Activated CD4-positive, alpha-beta memory T cell treated with anti-CD3 and anti-CD28 coated beads, Interleukin-2, amount 10 ng/mL, durations not matched to agents 7 days and 5 days (primary cell): ENCODE measurements at regions not wholly inside any gene's neighbourhood (a gene's known extent, or its start where the extent isn't known, plus 50 kb on each side); places are given as distances from the start of the nearest gene placed in this dataset.
"Not testable (repeated sequence)": the region's sequence is repeated elsewhere in the genome, so short reads cannot be mapped to it uniquely, and the experiment has no call there.

Source experiments
- CTCF ChIA-PET: fragments of 350-600 bp; sonication (Branson Sonifier 250); formaldehyde crosslinking; loops from one replicate; lab custom pipeline; 2021; ENCODE audit warnings: antibody characterized with exemption, inconsistent platforms; lab: Charles Lee
- POLR2A ChIA-PET: fragments of 350-600 bp; sonication (Branson Sonifier 250); formaldehyde crosslinking; loops from one replicate; lab custom pipeline; 2021; ENCODE audit warnings: antibody characterized with exemption; lab: Charles Lee
- DNase-seq: peaks from one replicate; pipeline ENCODE4 v3.0.0-alpha.2; 2020
- H3K27ac Mint-ChIP-seq: one replicate; pipeline ENCODE4 v1.8.0; 2021; ENCODE audit warnings: mild to moderate bottlenecking, mixed read lengths
- H3K27me3 Mint-ChIP-seq: one replicate; pipeline ENCODE4 v1.8.0; 2021; ENCODE audit warnings: mixed read lengths
- H3K36me3 Mint-ChIP-seq: one replicate; pipeline ENCODE4 v1.8.0; 2021; ENCODE audit warnings: low read depth, mixed read lengths
- H3K4me1 Mint-ChIP-seq: one replicate; pipeline ENCODE4 v1.8.0; 2021; ENCODE audit warnings: mixed read lengths
- H3K4me3 Mint-ChIP-seq: one replicate; pipeline ENCODE4 v1.8.0; 2021; ENCODE audit warnings: mild to moderate bottlenecking, mixed read lengths
- H3K9me3 Mint-ChIP-seq: one replicate; pipeline ENCODE4 v1.8.0; 2021; ENCODE audit warnings: mixed read lengths

- H3K4me3 Mint-ChIP-seq, H3K27ac Mint-ChIP-seq, H3K9me3 Mint-ChIP-seq, POLR2A ChIA-PET, H3K27me3 Mint-ChIP-seq, H3K36me3 Mint-ChIP-seq, H3K4me1 Mint-ChIP-seq, DNase-seq: not testable (repeated sequence)
- CTCF ChIA-PET, result interaction anchor here (0.6 kb wide), 1 partner anchor 717 kb away, joined by 3 read pairs; no protein-coding TSS in a partner anchor
Measured at GRCh38 chr16:29338821-29339700, 67.5 kb downstream of the NPIPB11 start.

GRCh38 chr16:29337385-29337901 lies 69.1 kb downstream of the NPIPB11 start:
- H3K4me1 Mint-ChIP-seq, CTCF ChIA-PET, H3K9me3 Mint-ChIP-seq: not testable (repeated sequence)

GRCh38 chr16:29335549-29335846 lies 71.0 kb downstream of the NPIPB11 start:
- H3K4me1 Mint-ChIP-seq, H3K27me3 Mint-ChIP-seq, H3K27ac Mint-ChIP-seq, H3K36me3 Mint-ChIP-seq, H3K9me3 Mint-ChIP-seq, DNase-seq, POLR2A ChIA-PET, H3K4me3 Mint-ChIP-seq, CTCF ChIA-PET: not testable (repeated sequence)

More at GRCh38 chr16:29337385-29337901, 69.1 kb downstream of the NPIPB11 start:
- H3K27me3 Mint-ChIP-seq, H3K4me3 Mint-ChIP-seq, POLR2A ChIA-PET, H3K36me3 Mint-ChIP-seq, H3K27ac Mint-ChIP-seq, DNase-seq: not testable (repeated sequence)

- POLR2A ChIA-PET, H3K9me3 Mint-ChIP-seq, H3K36me3 Mint-ChIP-seq, DNase-seq, H3K27ac Mint-ChIP-seq, H3K27me3 Mint-ChIP-seq, H3K4me3 Mint-ChIP-seq, H3K4me1 Mint-ChIP-seq, CTCF ChIA-PET: not testable (repeated sequence)
Measured at GRCh38 chr16:29334776-29335548, 71.5 kb downstream of the NPIPB11 start.

GRCh38 chr16:29333492-29334097 lies 72.9 kb downstream of the NPIPB11 start:
- H3K9me3 Mint-ChIP-seq, H3K27me3 Mint-ChIP-seq, DNase-seq, H3K4me3 Mint-ChIP-seq, H3K36me3 Mint-ChIP-seq, POLR2A ChIA-PET, H3K27ac Mint-ChIP-seq, H3K4me1 Mint-ChIP-seq: not testable (repeated sequence)
- CTCF ChIA-PET, result interaction anchor here (0.6 kb wide), 1 partner anchor 89 kb away, joined by 4 read pairs; no protein-coding TSS in a partner anchor

- H3K4me3 Mint-ChIP-seq, H3K9me3 Mint-ChIP-seq, H3K36me3 Mint-ChIP-seq, CTCF ChIA-PET, H3K27me3 Mint-ChIP-seq, DNase-seq, H3K4me1 Mint-ChIP-seq, H3K27ac Mint-ChIP-seq, POLR2A ChIA-PET: not testable (repeated sequence)
Measured at GRCh38 chr16:29330623-29331022, 75.9 kb downstream of the NPIPB11 start.

GRCh38 chr16:29328528-29328927 lies 78.0 kb downstream of the NPIPB11 start:
- H3K27me3 Mint-ChIP-seq, H3K9me3 Mint-ChIP-seq, H3K27ac Mint-ChIP-seq, H3K4me1 Mint-ChIP-seq, H3K36me3 Mint-ChIP-seq, POLR2A ChIA-PET, DNase-seq, CTCF ChIA-PET, H3K4me3 Mint-ChIP-seq: not testable (repeated sequence)

- H3K36me3 Mint-ChIP-seq, POLR2A ChIA-PET, DNase-seq, H3K27ac Mint-ChIP-seq, H3K27me3 Mint-ChIP-seq, H3K4me3 Mint-ChIP-seq, CTCF ChIA-PET, H3K4me1 Mint-ChIP-seq, H3K9me3 Mint-ChIP-seq: not testable (repeated sequence)
Measured at GRCh38 chr16:29327631-29328408, 78.7 kb downstream of the NPIPB11 start.

- CTCF ChIA-PET, DNase-seq, H3K4me3 Mint-ChIP-seq, H3K36me3 Mint-ChIP-seq, H3K27ac Mint-ChIP-seq, H3K9me3 Mint-ChIP-seq, POLR2A ChIA-PET, H3K27me3 Mint-ChIP-seq, H3K4me1 Mint-ChIP-seq: not testable (repeated sequence)
Measured at GRCh38 chr16:29326164-29327125, 80.1 kb downstream of the NPIPB11 start.

- H3K9me3 Mint-ChIP-seq, H3K4me3 Mint-ChIP-seq, POLR2A ChIA-PET, H3K27ac Mint-ChIP-seq, H3K36me3 Mint-ChIP-seq, H3K4me1 Mint-ChIP-seq, CTCF ChIA-PET, H3K27me3 Mint-ChIP-seq, DNase-seq: not testable (repeated sequence)
Measured at GRCh38 chr16:29323725-29324124, 82.8 kb downstream of the NPIPB11 start.

- peaks cover 8% of the 10 kb centered on the region for H3K4me1 Mint-ChIP-seq
- no peak overlapping the region for H3K4me3 Mint-ChIP-seq
- POLR2A ChIA-PET, result no interaction called here
- H3K9me3 Mint-ChIP-seq, result no peaks in the 10 kb centered on the region
- CTCF ChIA-PET, result no interaction called here
- no peaks in the 10 kb centered on the region for H3K36me3 Mint-ChIP-seq
- no peak for DNase-seq
- no peak overlapping the region for H3K27ac Mint-ChIP-seq
- no peaks in the 10 kb centered on the region for H3K27me3 Mint-ChIP-seq
Measured at GRCh38 chr16:29321585-29321984, 84.9 kb downstream of the NPIPB11 start.

GRCh38 chr16:29321000-29321393 lies 85.5 kb downstream of the NPIPB11 start:
- CTCF ChIA-PET, result no interaction called here
- no peak overlapping the region for H3K4me3 Mint-ChIP-seq
- DNase-seq, result no peak
- H3K36me3 Mint-ChIP-seq, result no peaks in the 10 kb centered on the region
- H3K4me1 Mint-ChIP-seq, result peaks cover 8% of the 10 kb centered on the region
- POLR2A ChIA-PET, result no interaction called here
- H3K9me3 Mint-ChIP-seq, result no peaks in the 10 kb centered on the region
- H3K27ac Mint-ChIP-seq, result no peak overlapping the region
- H3K27me3 Mint-ChIP-seq, result no peaks in the 10 kb centered on the region
